OCI-LY7 (cell line): ENCODE measurements at regions not wholly inside any gene's neighbourhood (a gene's known extent, or its start where the extent isn't known, plus 50 kb on each side); places are given as distances from the start of the nearest gene placed in this dataset.

Experiments used
- EZH2phosphoT487 ChIP-seq: fragments of 200-600 bp; sonication (generic); IDR thresholded peaks from 2 replicates; pipeline ENCODE4 v1.6.1; 2018; ENCODE audit warnings: low read depth, borderline replicate concordance, mild to moderate bottlenecking, mixed run types, antibody characterized with exemption, low read length, moderate library complexity, mixed read lengths
- TF ChIP-seq, protein P1 (sequence below): fragments of 200-600 bp; sonication (generic); conservative IDR thresholded peaks from 2 replicates; pipeline ENCODE4 v1.5.1; 2014; ENCODE audit warnings: mild to moderate bottlenecking, antibody characterized with exemption, low read length, moderate library complexity, mixed read lengths

DNA sequence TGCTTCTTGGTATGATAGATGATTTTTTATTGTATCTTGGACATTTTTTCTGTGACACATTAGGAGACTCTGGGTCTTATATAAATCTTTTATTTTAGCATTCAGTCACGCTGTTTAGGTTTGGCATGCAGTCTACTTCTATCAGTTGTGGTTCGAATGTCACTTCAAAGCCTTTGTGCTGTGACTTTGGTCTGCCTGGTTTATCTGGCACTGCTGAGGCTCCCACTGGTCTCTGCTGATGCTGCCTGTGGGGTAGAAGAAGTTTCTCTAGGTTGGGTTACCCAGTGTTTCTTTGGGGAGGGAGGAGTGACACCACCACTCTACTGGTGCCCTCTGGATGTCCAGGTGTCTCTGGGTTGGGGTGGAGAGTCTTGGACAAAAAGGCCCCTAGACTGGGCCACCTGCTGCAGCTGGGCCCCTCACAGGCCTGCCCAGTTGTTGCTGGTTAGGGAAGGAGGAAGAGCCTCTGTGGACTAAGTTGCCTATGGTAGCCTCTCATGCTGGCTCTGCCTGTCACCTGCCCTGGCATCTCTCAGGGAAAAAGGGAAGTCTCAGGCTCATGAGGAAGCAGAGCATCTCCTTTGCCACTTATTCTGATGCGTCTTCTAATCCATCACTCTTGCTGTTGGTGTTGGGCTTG is 115.4 kb upstream of the HS6ST1 start:
- TF ChIP-seq, protein P1, sequence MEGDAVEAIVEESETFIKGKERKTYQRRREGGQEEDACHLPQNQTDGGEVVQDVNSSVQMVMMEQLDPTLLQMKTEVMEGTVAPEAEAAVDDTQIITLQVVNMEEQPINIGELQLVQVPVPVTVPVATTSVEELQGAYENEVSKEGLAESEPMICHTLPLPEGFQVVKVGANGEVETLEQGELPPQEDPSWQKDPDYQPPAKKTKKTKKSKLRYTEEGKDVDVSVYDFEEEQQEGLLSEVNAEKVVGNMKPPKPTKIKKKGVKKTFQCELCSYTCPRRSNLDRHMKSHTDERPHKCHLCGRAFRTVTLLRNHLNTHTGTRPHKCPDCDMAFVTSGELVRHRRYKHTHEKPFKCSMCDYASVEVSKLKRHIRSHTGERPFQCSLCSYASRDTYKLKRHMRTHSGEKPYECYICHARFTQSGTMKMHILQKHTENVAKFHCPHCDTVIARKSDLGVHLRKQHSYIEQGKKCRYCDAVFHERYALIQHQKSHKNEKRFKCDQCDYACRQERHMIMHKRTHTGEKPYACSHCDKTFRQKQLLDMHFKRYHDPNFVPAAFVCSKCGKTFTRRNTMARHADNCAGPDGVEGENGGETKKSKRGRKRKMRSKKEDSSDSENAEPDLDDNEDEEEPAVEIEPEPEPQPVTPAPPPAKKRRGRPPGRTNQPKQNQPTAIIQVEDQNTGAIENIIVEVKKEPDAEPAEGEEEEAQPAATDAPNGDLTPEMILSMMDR, result no peak
- TF ChIP-seq EZH2phosphoT487, result no peak
